ENCODE measurements at regions not wholly inside any gene's neighbourhood (a gene's known extent, or its start where the extent isn't known, plus 50 kb on each side); places are given as distances from the start of the nearest gene placed in this dataset.

DNA sequence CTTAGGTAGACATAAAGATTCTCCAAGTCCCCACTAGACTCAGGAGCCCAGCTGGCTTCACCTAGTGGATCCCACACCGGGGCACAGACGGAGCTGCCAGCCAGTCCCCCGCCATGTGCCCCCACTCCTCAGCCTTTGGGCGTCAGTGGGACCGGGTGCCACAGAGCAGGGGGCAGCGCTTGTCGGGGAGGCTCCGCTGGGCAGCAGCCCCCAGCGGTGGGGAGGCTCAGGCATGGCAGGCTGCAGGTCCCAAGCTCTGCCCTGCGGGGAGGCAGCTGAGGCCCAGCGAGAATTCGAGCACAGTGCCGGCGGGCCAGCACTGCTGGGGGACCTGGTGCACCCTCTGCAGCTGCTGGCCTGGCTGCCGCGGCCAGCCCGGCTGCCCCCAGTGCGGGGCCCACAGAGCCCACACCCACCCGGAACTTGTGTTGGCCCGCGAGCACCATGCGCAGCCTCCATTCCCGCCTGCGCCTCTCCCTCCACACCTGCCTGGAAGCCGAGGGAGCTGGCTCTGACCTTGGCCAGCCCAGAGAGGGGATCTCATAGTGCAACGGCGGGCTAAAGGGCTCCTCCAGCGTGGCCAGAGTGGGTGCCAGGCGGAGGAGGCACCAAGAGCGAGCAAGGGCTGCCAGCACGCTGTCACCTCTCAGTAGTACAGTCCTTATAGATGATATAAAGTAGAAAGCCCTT lies 390.7 kb downstream of the PLK2 start:
- H3K27ac Mint-ChIP-seq: no peak overlapping the region
- no peaks in the 10 kb centered on the region for H3K27me3 Mint-ChIP-seq
- no peak for ATAC-seq
- no peaks in the 10 kb centered on the region for H3K36me3 Mint-ChIP-seq
- no peaks in the 10 kb centered on the region for H3K4me1 Mint-ChIP-seq
- no peak overlapping the region for H3K4me3 Mint-ChIP-seq
- H3K9me3 Mint-ChIP-seq: no peaks in the 10 kb centered on the region

- no peak overlapping the region for H3K4me3 Mint-ChIP-seq
- H3K9me3 Mint-ChIP-seq: no peaks in the 10 kb centered on the region
- no peak overlapping the region for H3K27ac Mint-ChIP-seq
- H3K27me3 Mint-ChIP-seq: no peaks in the 10 kb centered on the region
- no peaks in the 10 kb centered on the region for H3K36me3 Mint-ChIP-seq
- H3K4me1 Mint-ChIP-seq: no peaks in the 10 kb centered on the region
- ATAC-seq: no peak
Measured at GRCh38 chr5:58066557-58066956, 393.3 kb downstream of the PLK2 start.

- ATAC-seq: no peak
- Mint-ChIP-seq H3K27me3 (no peaks in the 10 kb centered on the region), H3K27ac (no peak overlapping the region), H3K4me3 (no peak overlapping the region), H3K9me3 (no peaks in the 10 kb centered on the region), H3K36me3 (no peaks in the 10 kb centered on the region), H3K4me1 (no peaks in the 10 kb centered on the region)
Measured at GRCh38 chr5:58066076-58066475, 393.8 kb downstream of the PLK2 start.

- Mint-ChIP-seq H3K4me1 (no peaks in the 10 kb centered on the region), H3K27me3 (no peaks in the 10 kb centered on the region), H3K9me3 (no peaks in the 10 kb centered on the region), H3K36me3 (no peaks in the 10 kb centered on the region), H3K27ac (no peak overlapping the region), H3K4me3 (no peak overlapping the region)
- no peak for ATAC-seq
Measured at GRCh38 chr5:58064801-58065200, 395.1 kb downstream of the PLK2 start.

GRCh38 chr5:58060996-58061395 lies 398.9 kb downstream of the PLK2 start:
- Mint-ChIP-seq H3K27me3 (no peaks in the 10 kb centered on the region), H3K9me3 (peaks cover 4% of the 10 kb centered on the region), H3K36me3 (no peaks in the 10 kb centered on the region), H3K4me3 (no peak overlapping the region), H3K27ac (no peak overlapping the region), H3K4me1 (no peaks in the 10 kb centered on the region)
- no peak for ATAC-seq

- Mint-ChIP-seq H3K9me3 (peaks cover 6% of the 10 kb centered on the region), H3K36me3 (no peaks in the 10 kb centered on the region), H3K4me3 (no peak overlapping the region), H3K4me1 (no peaks in the 10 kb centered on the region), H3K27ac (no peak overlapping the region), H3K27me3 (no peaks in the 10 kb centered on the region)
- no peak for ATAC-seq
Measured at GRCh38 chr5:58057324-58057723, 402.6 kb downstream of the PLK2 start.

DNA sequence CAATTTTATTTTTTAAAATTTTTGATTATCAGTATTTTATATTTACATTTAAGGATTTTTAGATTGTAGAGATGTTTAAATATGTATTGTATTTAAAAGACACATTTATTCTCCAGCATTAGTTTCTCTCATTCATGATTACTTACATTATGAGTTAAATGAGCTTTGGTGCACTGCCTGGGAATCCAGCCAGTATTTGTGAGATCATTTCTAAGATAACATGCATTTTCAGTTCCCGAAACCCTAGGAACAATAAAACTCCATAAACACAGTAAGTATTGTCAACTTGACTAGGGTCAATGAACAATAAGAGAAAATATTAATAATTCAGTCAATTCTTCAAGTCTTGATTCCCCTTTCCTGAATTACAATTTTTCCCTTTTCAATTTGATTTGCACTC lies 403.3 kb downstream of the PLK2 start:
- H3K4me1 Mint-ChIP-seq: no peaks in the 10 kb centered on the region
- no peaks in the 10 kb centered on the region for H3K27me3 Mint-ChIP-seq
- no peak overlapping the region for H3K4me3 Mint-ChIP-seq
- no peak overlapping the region for H3K27ac Mint-ChIP-seq
- H3K36me3 Mint-ChIP-seq: no peaks in the 10 kb centered on the region
- no peak for ATAC-seq
- peaks cover 6% of the 10 kb centered on the region for H3K9me3 Mint-ChIP-seq

DNA sequence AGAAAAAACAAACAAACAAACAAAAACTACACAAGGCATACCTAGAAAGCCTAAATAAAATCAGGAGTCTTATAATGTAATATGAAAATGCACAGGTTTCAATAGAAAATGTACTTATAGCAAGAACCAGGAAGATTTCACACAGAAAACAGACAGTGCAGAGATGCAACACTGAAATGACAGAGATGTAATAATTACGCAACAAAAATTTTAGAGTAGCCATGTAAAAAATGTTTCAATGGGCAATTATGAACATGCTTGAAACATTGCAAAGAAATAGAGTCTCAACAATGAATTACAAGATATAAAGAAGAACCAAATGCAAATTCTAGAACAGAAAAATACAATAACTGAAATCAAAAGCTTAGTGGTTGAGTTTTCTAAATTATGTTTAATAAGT lies 405.9 kb downstream of the PLK2 start:
- H3K36me3 Mint-ChIP-seq: no peaks in the 10 kb centered on the region
- H3K4me1 Mint-ChIP-seq: no peaks in the 10 kb centered on the region
- no peak overlapping the region for H3K27ac Mint-ChIP-seq
- no peaks in the 10 kb centered on the region for H3K27me3 Mint-ChIP-seq
- H3K9me3 Mint-ChIP-seq: peaks cover 6% of the 10 kb centered on the region
- no peak for ATAC-seq
- no peak overlapping the region for H3K4me3 Mint-ChIP-seq

GRCh38 chr5:58048954-58049353 lies 410.9 kb downstream of the PLK2 start:
- H3K27ac Mint-ChIP-seq: no peak overlapping the region
- H3K4me1 Mint-ChIP-seq: no peaks in the 10 kb centered on the region
- H3K27me3 Mint-ChIP-seq: no peaks in the 10 kb centered on the region
- H3K4me3 Mint-ChIP-seq: no peak overlapping the region
- H3K36me3 Mint-ChIP-seq: no peaks in the 10 kb centered on the region
- no peak for ATAC-seq
- no peaks in the 10 kb centered on the region for H3K9me3 Mint-ChIP-seq

GRCh38 chr5:58048185-58048925 lies 411.5 kb downstream of the PLK2 start:
- no peak overlapping the region for H3K4me3 Mint-ChIP-seq
- no peak overlapping the region for H3K27ac Mint-ChIP-seq
- H3K36me3 Mint-ChIP-seq: no peaks in the 10 kb centered on the region
- H3K4me1 Mint-ChIP-seq: no peaks in the 10 kb centered on the region
- H3K27me3 Mint-ChIP-seq: no peaks in the 10 kb centered on the region
- no peak for ATAC-seq
- H3K9me3 Mint-ChIP-seq: no peaks in the 10 kb centered on the region

DNA sequence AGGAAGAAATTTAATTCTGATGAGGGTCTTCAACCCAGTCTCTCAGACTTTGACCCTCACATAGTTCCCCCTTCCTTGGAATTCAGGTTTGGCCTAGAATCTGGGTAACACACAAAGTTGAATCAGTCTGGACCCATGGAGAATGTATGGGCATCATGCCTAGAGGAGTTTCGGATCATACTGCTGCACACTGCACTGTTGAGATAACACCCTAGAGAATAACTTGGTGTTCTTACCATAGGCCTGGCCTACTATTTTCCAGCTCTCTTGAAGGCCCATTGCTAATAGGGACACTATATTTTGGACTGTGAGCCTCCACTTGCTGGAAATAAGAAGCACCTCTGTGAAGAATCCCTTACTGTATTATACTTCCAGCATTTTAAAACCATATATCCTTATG lies 413.5 kb downstream of the PLK2 start:
- peak; percentile 14 for ATAC-seq

GRCh38 chr5:58044166-58044565 lies 415.7 kb downstream of the PLK2 start:
- no peak for ATAC-seq
- H3K27ac Mint-ChIP-seq: no peak overlapping the region

More for the DNA sequence above, 413.5 kb downstream of the PLK2 start:
- no peaks in the 10 kb centered on the region for H3K4me1 Mint-ChIP-seq
- H3K36me3 Mint-ChIP-seq: no peaks in the 10 kb centered on the region
- no peak overlapping the region for H3K4me3 Mint-ChIP-seq
- no peak overlapping the region for H3K27ac Mint-ChIP-seq
- no peaks in the 10 kb centered on the region for H3K9me3 Mint-ChIP-seq
- no peaks in the 10 kb centered on the region for H3K27me3 Mint-ChIP-seq

GRCh38 chr5:58043032-58043945 lies 416.6 kb downstream of the PLK2 start:
- no peaks in the 10 kb centered on the region for H3K4me1 Mint-ChIP-seq
- H3K4me3 Mint-ChIP-seq: no peak overlapping the region
- H3K27ac Mint-ChIP-seq: no peak overlapping the region
- H3K9me3 Mint-ChIP-seq: no peaks in the 10 kb centered on the region
- H3K36me3 Mint-ChIP-seq: no peaks in the 10 kb centered on the region
- no peaks in the 10 kb centered on the region for H3K27me3 Mint-ChIP-seq
- ATAC-seq: no peak

More at GRCh38 chr5:58044166-58044565, 415.7 kb downstream of the PLK2 start:
- no peaks in the 10 kb centered on the region for H3K36me3 Mint-ChIP-seq
- H3K27me3 Mint-ChIP-seq: no peaks in the 10 kb centered on the region
- no peak overlapping the region for H3K4me3 Mint-ChIP-seq
- no peaks in the 10 kb centered on the region for H3K9me3 Mint-ChIP-seq
- H3K4me1 Mint-ChIP-seq: no peaks in the 10 kb centered on the region

DNA sequence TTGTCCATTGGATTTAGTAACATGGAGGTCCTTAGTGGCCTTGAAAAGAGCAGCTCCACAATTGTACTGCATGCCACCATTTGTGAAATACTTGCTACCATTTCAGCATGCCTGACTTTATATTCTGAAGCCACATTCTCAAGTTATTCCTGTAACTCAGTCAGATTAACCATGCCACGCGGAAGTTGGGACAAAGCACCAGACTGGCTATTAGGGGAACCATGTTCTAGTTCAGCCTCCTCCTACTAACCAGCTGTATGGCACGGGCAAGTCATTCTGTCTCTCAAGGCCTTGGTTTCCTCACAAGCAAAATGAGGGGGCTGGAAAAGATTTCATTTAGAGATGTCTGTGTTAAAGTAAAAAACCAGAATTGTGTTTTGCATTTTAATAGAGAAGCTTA lies 418.0 kb downstream of the PLK2 start:
- Mint-ChIP-seq H3K27me3 (no peaks in the 10 kb centered on the region), H3K9me3 (no peaks in the 10 kb centered on the region), H3K4me1 (no peaks in the 10 kb centered on the region), H3K4me3 (no peak overlapping the region), H3K27ac (no peak overlapping the region), H3K36me3 (no peaks in the 10 kb centered on the region)
- no peak for ATAC-seq

DNA sequence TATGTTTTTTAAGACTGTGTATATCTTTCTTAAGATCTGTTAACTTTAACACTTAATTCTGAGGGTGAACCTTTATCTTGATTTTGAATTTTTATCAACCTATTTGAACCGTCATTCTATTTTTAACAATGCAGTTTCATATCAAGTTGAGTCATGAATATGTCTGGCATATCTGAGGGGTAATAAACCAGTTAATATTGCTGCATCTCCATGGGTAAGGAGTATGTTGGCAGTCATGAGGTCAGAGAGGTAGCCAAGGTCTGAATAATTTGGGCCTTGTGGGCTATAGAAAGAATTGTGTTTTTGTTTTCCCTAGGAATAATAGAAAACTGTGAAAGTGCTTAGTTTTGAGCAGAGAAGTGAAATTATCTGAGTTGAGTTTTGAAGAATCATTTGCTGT lies 419.0 kb downstream of the PLK2 start:
- H3K9me3 Mint-ChIP-seq: no peaks in the 10 kb centered on the region
- no peak for ATAC-seq
- H3K27ac Mint-ChIP-seq: no peak overlapping the region
- H3K4me3 Mint-ChIP-seq: no peak overlapping the region
- no peaks in the 10 kb centered on the region for H3K4me1 Mint-ChIP-seq
- H3K36me3 Mint-ChIP-seq: no peaks in the 10 kb centered on the region
- no peaks in the 10 kb centered on the region for H3K27me3 Mint-ChIP-seq
